ENCODE measurements at regions not wholly inside any gene's neighbourhood (a gene's known extent, or its start where the extent isn't known, plus 50 kb on each side); places are given as distances from the start of the nearest gene placed in this dataset.

DNA sequence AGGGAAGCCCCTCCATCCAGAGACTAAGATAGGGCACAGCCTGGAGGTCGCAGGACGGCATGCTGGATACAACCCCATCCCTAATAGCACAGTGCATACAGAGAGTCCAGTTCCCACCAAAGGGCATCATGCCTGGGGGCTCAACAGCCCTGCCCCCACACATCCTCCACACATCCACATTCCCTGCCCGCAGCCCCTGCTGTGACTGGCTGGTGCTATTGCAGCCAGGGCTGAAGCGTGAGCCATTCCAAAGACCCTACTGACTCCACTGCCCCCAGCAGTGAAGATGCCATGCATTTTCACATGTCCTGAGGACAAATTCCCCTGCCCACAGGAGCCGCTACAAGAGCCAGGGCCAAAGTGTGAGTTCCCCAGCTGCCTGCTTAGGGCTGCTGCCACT lies 641.6 kb downstream of the METTL4 start:
- Histone ChIP-seq H3K79me2 (ENCODE audit: insufficient read depth) (no peaks in the 10 kb centered on the region), H4K20me1 (ENCODE audit: insufficient read depth) (no peaks in the 10 kb centered on the region), H3K27me3 (replicated peaks; ENCODE audit: insufficient read depth) (no peaks in the 10 kb centered on the region), H3K36me3 (ENCODE audit: low read depth) (no peaks in the 10 kb centered on the region), H3F3A (ENCODE audit: insufficient read depth) (no peaks in the 10 kb centered on the region), H3K27ac (no peak overlapping the region), H3K9me3 (ENCODE audit: low read depth) (no peaks in the 10 kb centered on the region), H3K4me1 (ENCODE audit: insufficient read depth) (no peaks in the 10 kb centered on the region), H3K9me2 (ENCODE audit: insufficient read depth) (no peaks in the 10 kb centered on the region), H2AFZ (no peak overlapping the region), H3K4me2 (ENCODE audit: unreplicated experiment) (no peak overlapping the region), H3K9ac (no peak overlapping the region), H3K4me3 (no peak overlapping the region)
- TF ChIP-seq EZH2 (IDR thresholded peaks at IDR 0.05; ENCODE audit: insufficient read depth, poor library complexity, severe bottlenecking) (no peak), EZH2phosphoT487 (IDR thresholded peaks at IDR 0.05; ENCODE audit: insufficient read depth, low read depth) (no peak)
- 34 to 39% methylated on average over 5 of the region's 5 CpGs for WGBS, 2 experiments (ENCODE audit: low coverage in 1 of 2, low lambda C conversion rate in 2 of 2, missing lambda C conversion rate in 2 of 2)
- in situ Hi-C loops (cut with MboI): no loop called here
- no peak for DNase-seq

DNA sequence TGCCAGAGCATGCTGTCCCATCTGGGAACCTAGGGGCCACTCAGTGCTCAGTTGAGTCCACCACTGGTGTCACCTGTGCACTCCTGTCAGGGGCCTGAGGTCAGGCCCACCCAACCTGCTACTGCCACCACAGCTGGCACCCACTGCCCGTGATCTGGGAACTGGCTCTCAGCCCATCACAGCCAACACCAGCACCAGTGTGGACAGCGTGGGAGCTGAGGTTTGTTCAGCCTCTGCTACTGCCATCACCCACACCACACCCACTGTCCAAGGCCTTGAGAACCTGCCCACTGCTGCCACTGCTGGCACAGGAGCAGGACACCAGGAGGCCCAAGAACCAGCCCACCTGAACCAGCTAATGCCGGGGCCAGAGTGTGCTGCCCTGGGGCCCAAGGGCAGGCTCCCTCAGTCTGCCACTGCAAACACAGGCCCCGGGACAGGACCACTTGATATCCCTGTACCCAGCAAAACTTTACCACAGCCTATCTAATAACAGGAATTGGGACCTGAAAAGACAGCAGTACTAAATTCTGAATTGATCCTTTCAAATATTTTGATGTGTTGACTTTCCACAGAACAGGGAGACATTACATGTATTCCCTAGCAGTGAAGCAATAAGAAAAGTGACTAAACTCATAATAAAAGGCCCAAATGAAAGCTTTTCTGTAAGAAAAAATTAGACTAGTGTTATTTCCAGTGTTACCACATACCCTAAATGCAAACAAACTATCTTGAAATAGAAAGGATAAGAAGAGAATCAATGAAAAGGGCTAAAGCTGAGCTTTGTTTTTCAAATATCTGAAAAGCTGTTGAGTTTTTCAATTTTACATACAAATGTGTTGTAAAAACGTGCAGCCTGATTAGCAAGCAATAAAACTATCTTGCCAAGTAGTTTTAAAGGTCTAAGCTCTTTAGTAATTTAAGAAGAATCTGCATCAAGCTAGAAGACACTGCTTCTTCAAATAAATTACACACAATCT lies 640.7 kb downstream of the METTL4 start:
- whole genome bisulfite sequencing, 2 experiments (ENCODE audit: low coverage in 1 of 2, low lambda C conversion rate in 2 of 2, missing lambda C conversion rate in 2 of 2): 13 to 15% methylated on average over 5 of the region's 5 CpGs
- H3K4me2 ChIP-seq (ENCODE audit: unreplicated experiment): no peak overlapping the region
- no peaks in the 10 kb centered on the region for H3K9me3 ChIP-seq (ENCODE audit: low read depth)
- H3K79me2 ChIP-seq (ENCODE audit: insufficient read depth): no peaks in the 10 kb centered on the region
- H3K36me3 ChIP-seq (ENCODE audit: low read depth): no peaks in the 10 kb centered on the region
- no peaks in the 10 kb centered on the region for H3K27me3 ChIP-seq (replicated peaks; ENCODE audit: insufficient read depth)
- no peaks in the 10 kb centered on the region for H3K9me2 ChIP-seq (ENCODE audit: insufficient read depth)
- H3K27ac ChIP-seq: no peak overlapping the region
- in situ Hi-C loops (cut with MboI): no loop called here
- H3F3A ChIP-seq (ENCODE audit: insufficient read depth): no peaks in the 10 kb centered on the region
- no peaks in the 10 kb centered on the region for H3K4me1 ChIP-seq (ENCODE audit: insufficient read depth)
- no peak overlapping the region for H2AFZ ChIP-seq
- TF ChIP-seq EZH2phosphoT487 (IDR thresholded peaks at IDR 0.05; ENCODE audit: insufficient read depth, low read depth) (no peak), EZH2 (IDR thresholded peaks at IDR 0.05; ENCODE audit: insufficient read depth, poor library complexity, severe bottlenecking) (no peak)
- no peak for DNase-seq
- H3K4me3 ChIP-seq: no peak overlapping the region
- no peak overlapping the region for H3K9ac ChIP-seq
- H4K20me1 ChIP-seq (ENCODE audit: insufficient read depth): no peaks in the 10 kb centered on the region

DNA sequence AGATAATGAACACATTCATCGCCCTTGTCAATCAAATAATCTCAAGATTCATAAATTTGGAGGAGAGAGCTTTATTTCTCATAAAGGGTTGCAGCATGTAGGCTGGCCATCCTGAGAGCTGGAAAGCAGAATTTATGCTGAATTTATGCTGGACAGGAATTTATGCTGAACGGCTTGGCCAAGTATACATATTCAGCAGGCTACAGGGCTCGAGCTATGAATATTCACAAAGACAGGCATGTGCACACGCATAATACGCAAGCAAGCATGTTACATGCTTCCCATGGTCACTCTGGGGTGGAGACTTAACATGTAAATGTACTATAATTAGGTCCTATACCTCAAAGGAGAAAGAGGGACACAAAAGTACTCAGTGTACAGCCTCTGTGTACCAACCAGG lies 618.8 kb downstream of the METTL4 start:
- H3K4me3 ChIP-seq: no peak overlapping the region
- no peaks in the 10 kb centered on the region for H3K36me3 ChIP-seq (ENCODE audit: low read depth)
- no peaks in the 10 kb centered on the region for H3K79me2 ChIP-seq (ENCODE audit: insufficient read depth)
- H4K20me1 ChIP-seq (ENCODE audit: insufficient read depth): no peaks in the 10 kb centered on the region
- no peaks in the 10 kb centered on the region for H3K9me2 ChIP-seq (ENCODE audit: insufficient read depth)
- no peaks in the 10 kb centered on the region for H3K27me3 ChIP-seq (replicated peaks; ENCODE audit: insufficient read depth)
- no peak overlapping the region for H2AFZ ChIP-seq
- H3K4me1 ChIP-seq (ENCODE audit: insufficient read depth): no peaks in the 10 kb centered on the region
- in situ Hi-C loops (cut with MboI): no loop called here
- no peaks in the 10 kb centered on the region for H3F3A ChIP-seq (ENCODE audit: insufficient read depth)
- 15 to 17% methylated on average over 5 of the region's 5 CpGs for WGBS, 2 experiments (ENCODE audit: low coverage in 1 of 2, low lambda C conversion rate in 2 of 2, missing lambda C conversion rate in 2 of 2)
- H3K9me3 ChIP-seq (ENCODE audit: low read depth): no peaks in the 10 kb centered on the region
- no peak overlapping the region for H3K27ac ChIP-seq
- no peak overlapping the region for H3K4me2 ChIP-seq (ENCODE audit: unreplicated experiment)
- no peak for DNase-seq
- no peak for TF ChIP-seq EZH2phosphoT487 (IDR thresholded peaks at IDR 0.05; ENCODE audit: insufficient read depth, low read depth)
- TF ChIP-seq EZH2 (IDR thresholded peaks at IDR 0.05; ENCODE audit: insufficient read depth, poor library complexity, severe bottlenecking): no peak
- H3K9ac ChIP-seq: no peak overlapping the region

DNA sequence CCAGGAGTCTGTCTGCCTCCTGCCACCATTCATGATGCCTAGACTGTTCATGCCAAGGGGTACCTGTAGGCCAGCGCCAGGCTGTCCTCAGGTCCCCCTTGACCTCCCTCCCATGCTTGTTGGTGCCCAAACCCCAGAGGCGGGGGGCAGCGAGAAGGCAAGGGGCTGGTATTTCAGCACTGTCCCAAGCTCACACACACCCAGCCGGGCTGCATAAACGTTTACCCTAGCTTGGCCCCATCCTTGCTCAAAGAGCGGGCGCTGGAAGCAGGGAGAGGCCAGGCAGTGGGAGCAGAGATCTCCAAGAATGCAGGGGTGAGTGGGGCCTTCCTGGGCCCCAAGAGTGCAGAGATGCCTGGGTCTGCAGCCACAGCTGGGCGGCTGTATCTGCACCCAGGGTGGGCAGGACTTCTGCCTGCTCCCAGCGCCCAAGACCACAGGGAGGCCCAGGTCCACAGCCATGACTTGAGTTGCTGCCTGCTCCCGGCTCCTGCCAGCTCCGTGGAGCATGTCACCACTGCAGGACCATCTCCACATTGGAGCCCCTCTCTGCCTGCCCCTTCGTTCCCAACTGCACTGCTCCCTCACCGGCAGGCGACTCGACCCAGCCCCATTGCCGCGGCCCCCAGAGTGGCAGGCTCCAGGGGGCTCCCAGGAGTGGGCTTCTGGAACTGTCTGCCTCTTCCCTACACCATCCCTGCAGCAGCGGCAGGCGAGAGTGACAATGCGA lies 616.6 kb downstream of the METTL4 start:
- in situ Hi-C loops (cut with MboI): no loop called here
- Histone ChIP-seq H3K4me2 (ENCODE audit: unreplicated experiment) (no peak overlapping the region), H3K4me1 (ENCODE audit: insufficient read depth) (no peaks in the 10 kb centered on the region), H4K20me1 (ENCODE audit: insufficient read depth) (no peaks in the 10 kb centered on the region), H3K4me3 (no peak overlapping the region), H3K27me3 (replicated peaks; ENCODE audit: insufficient read depth) (no peaks in the 10 kb centered on the region), H3K27ac (no peak overlapping the region), H3K36me3 (ENCODE audit: low read depth) (no peaks in the 10 kb centered on the region), H2AFZ (no peak overlapping the region), H3K9me3 (ENCODE audit: low read depth) (no peaks in the 10 kb centered on the region), H3K79me2 (ENCODE audit: insufficient read depth) (no peaks in the 10 kb centered on the region), H3F3A (ENCODE audit: insufficient read depth) (no peaks in the 10 kb centered on the region), H3K9me2 (ENCODE audit: insufficient read depth) (no peaks in the 10 kb centered on the region), H3K9ac (no peak overlapping the region)
- WGBS, 2 experiments (ENCODE audit: low coverage in 1 of 2, low lambda C conversion rate in 2 of 2, missing lambda C conversion rate in 2 of 2): 58 to 60% methylated on average over 19 to 20 of the region's 20 CpGs
- TF ChIP-seq EZH2phosphoT487 (IDR thresholded peaks at IDR 0.05; ENCODE audit: insufficient read depth, low read depth) (no peak), EZH2 (IDR thresholded peaks at IDR 0.05; ENCODE audit: insufficient read depth, poor library complexity, severe bottlenecking) (no peak)
- no peak for DNase-seq
